GM21723 (cell line): ENCODE measurements at regions not wholly inside any gene's neighbourhood (a gene's known extent, or its start where the extent isn't known, plus 50 kb on each side); places are given as distances from the start of the nearest gene placed in this dataset.
"Not testable (repeated sequence)": the region's sequence is repeated elsewhere in the genome, so short reads cannot be mapped to it uniquely, and the experiment has no call there.

ENCODE experiments used
- ATAC-seq: cut with Tn5 transposase; IDR thresholded peaks from one replicate; pipeline ENCODE4 v1.9.1; 2021; ENCODE audit warnings: mild to moderate bottlenecking, moderate library complexity; ENCODE audit not compliant: unreplicated experiment

DNA sequence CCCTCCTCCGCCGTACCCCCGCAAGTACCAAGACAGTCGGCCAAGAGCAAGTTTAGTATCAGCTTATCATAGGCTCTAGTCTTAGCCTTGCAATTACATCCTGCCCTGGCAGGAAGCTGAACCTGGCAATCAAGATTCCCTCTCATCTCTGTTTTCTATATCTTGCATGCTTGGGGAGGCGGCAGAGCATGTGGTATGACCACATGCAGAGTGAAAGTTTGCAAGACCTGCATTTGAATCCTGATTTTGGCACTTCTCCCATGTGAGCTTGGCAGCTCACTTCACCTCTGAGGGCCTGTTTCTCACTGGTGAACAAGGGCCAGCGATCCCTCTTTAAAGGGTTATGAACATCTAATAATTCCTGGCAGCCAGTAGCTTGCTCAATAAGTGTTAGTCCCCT, 106.1 kb upstream of the FRMD4B start:
- ATAC-seq: no peak

DNA sequence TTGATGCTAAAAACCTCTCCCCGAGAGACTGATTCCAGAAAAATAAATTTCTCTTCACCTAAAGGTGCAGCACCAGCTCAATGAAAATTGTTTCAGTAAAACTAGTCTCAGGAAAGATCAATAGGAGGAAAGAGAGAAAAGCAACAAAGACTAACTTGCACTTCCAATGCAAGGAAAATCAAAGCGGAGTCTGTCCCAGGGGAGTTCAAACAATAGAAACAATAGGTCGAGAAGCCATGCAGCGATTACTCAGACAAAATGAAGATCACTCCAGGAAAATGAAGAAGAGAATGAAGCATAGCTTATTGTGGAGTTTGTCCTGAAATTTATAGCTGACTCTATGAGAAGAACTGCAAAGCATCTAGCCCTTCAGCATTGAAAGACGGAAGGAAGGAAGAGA, 105.1 kb upstream of the FRMD4B start:
- no peak for ATAC-seq

DNA sequence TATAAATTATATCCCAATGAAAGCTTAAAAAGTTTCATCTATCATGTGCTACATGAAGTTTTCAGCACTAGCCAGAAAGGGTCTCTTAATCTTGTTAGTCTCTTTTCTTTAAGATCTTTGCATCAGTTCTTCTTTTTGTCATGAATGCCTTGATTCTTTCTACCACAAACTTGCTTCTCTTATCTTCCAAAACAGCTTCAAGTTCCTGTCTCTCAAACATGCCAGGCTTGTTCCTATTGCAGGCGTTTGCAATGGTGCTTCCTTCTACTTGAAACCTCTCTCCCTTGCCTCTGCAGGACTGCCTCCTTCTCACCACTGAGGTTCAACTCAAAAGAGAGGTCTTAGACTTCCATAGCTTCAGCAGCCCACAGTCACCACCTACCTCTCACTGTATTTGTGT, 104.3 kb upstream of the FRMD4B start:
- ATAC-seq: no peak

DNA sequence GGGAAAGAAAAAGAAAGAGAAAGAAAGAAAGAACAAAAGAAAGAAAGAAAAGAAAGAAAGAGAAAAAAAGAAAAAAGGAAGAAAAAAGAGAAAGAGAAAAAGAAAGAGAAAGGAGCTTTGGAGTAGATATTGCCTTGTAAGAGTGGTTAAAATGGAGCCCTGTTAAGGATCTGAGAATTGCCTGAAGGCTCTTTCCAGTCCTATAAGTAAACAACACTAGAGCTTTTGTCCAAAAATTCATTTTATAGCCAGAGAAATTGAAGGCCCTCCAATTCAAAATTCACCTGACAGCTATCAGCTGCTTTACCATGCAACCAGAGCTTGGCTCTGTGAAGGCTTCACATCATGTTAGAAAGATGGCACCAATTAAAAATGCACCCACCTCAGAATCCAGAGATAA, 102.1 kb upstream of the FRMD4B start:
- ATAC-seq: no peak

DNA sequence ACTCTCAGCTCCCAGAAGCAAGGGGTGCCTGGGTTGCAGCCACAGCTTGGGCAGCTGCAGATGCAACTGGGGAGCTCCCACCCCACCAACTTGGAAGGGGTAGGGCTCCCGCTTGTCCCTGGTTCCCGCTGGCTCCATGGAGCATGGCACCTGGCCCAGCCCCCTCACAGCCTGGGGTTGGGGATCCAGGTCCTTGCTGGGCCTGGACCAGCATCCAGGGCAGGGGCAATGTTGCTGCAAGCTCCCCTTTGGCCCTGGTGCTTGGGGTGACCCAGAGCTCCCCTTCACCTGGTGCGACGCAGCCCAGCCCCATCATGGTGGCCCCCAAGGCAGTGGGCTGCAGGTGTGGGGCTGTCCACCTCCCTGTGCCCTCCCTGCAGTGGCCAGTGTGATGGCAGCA, 99.6 kb upstream of the FRMD4B start:
- ATAC-seq: no peak

DNA sequence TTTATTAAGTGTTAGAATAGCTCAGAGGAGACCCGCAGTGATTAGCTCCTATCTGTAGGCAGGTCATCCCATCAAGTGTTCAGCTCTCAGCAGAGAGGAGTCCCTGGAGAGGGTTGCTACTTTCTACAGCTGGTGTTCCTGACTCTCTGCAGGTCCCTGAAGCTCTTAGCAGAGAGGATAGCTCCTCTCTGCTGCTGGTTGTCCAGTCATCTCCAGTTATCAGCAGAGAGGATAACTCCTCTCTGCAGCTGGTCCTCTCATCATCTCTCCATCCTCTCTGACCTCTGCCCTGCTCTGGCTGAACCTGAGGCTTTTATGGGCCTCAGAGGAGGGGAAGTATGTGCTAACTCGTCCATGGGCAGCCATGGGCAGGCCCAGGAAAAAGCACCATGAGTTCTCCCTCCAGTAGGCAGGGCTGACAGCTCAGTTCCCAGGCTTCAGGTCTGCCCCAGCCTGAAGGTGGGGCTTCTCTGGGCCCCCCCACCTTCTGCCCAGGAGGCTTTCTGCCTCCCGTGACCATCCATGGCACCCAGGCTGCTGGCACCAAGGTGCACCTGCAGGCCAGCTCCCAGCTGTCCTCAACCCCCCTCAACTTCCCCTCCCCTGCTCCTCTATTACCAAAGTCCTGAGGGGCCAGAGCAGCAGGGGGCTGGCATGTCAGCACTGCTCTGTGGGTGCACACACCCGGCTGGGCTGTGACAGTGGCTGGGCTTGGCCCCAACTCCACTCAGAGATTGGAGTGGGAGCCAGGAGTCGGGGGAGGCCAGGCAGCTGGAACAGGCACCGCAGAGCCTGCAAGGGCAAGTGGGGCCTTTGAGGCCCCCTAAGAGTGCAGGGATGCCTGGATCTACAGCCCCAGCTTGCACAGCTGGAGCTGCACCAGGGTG, 98.9 kb upstream of the FRMD4B start:
- no peak for ATAC-seq

DNA sequence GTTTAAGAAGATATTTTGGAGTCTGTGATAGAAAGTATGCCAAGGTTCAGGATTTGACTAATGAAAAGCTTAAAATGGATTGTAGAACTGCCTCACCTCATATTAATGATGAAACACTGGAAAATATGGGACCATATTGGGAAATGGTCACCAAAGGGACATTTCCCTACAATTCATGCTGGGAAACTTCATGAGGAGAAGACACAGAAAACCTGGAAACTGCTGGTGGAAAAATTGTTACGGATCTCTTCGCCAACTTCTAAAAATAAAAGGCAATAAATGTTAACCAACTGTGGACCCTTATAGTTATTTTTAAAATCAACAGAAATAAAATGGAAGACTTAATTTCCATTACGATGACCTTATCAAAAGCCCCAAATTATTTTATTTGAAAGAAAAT, 97.6 kb upstream of the FRMD4B start:
- no peak for ATAC-seq

DNA sequence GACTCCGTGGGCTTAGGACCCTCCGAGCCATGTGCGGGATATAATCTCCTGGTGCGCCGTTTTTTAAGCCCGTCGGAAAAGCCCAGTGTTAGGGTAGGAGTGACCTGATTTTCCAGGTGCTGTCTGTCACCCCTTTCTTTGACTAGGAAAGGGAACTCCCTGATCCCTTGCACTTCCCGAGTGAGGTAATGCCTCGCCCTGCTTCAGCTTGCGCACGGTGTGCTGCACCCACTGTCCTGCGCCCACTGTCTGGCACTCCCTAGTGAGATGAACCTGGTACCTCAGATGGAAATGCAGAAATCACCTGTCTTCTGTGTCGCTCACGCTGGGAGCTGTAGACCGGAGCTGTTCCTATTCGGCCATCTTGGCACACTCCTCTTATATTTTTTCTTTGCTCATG, 95.1 kb upstream of the FRMD4B start:
- ATAC-seq: not testable (repeated sequence)

DNA sequence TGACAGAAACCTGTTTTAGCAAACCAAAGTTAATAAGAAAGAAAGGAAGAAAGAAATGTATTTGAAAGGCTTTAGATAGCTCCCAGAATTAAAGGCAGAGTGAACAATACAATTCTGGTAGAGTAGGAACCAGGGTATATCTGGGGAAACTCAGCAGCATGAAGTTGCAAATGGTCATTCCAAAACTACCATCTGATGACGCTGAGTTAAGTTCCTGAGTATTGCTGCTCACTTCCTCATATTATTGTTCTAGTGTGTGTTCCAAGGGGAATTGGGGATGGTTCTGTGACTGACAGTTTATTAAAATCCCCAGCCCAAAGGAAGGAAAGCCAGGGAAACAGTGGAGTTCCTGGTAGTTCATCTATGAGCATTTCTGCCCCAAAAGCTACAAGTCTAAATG, 88.3 kb upstream of the FRMD4B start:
- ATAC-seq: no peak

DNA sequence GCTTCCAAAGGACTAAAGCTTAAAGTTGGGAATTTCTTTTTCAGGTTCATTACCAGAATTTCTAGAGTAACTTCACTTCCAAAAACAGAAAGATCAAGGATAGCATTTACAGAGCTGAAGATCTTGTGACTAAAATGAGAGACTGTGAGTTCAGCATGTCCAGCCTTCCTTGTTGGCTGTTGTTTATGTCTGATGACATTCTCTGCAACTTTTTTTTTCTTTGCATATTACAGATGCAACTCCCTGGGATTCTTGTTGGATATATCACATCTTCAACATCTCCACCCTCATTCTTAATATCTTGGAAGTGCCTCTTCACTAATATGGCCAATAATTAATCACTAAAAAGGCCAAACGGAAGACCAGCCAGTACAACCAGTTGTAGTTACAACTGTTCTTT, 86.2 kb upstream of the FRMD4B start:
- ATAC-seq: no peak

DNA sequence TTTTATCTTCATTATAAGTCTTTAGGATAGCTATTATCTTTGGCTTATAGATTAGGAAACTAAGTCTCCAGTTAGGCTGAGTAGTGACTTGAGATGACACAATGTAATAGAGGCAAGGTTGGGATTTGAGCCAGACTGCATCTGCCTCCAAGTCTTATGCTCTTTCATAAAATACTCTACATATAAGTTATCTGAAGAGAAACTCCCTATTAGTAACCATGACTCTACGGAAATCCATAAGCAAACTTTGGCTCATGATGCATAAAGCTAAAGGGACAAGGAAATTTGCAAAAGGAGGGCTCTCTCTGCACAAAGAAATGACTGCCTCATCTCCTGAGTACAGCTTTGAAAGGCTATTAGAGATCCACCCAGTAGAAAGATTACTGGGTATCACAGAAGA, 77.6 kb upstream of the FRMD4B start:
- ATAC-seq: no peak

DNA sequence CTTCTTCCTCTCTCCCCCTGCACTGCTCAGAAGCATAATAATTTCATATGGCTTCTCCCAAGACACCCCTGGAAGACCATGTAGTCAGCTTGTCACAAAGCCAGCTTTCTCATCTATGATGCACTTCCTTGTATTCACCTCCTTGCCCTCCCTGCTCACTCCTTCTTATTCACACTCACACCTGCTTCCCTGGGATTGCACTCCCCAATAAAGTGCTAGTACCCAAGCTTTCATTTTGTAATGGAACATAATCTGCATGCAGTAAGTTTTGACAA, 76.9 kb upstream of the FRMD4B start:
- ATAC-seq: no peak

DNA sequence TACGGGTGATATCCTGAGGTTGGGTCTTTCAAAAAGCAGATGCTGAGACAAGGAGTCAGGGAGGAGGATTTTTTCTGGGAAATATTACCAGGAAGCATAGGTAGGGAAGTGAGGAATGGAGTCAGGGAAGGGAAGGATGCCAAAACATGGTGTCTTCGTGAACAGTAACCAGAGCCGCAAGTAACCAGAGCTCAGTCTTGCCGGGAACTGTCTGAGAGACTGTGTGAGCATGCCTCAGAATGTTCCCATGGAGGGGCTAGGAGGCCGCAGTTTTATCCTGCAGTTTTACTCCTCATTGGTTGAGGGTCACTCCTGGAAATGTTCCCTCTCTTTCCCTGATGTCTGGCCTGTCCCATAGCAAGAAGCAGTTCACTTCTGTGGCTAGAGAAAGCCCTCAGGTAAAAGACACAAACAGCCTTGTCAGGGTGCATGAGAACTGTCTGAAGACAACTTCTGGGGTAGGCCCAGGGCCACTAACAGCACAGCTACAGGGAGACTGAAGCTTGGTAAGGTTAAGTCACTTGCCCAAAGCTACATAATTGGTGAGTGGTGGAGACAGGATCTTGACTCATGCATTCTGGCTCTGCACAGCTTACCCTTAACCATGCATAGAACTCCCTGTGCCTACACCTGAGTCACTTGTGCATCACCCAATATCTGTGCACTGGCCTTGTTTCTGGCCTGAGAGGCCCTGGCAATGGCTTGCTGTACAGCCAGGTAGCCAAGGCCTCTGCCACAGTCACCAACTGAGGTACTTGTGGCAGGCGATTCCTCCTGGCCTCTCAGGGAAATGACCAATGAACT, 76.3 kb upstream of the FRMD4B start:
- ATAC-seq: no peak

DNA sequence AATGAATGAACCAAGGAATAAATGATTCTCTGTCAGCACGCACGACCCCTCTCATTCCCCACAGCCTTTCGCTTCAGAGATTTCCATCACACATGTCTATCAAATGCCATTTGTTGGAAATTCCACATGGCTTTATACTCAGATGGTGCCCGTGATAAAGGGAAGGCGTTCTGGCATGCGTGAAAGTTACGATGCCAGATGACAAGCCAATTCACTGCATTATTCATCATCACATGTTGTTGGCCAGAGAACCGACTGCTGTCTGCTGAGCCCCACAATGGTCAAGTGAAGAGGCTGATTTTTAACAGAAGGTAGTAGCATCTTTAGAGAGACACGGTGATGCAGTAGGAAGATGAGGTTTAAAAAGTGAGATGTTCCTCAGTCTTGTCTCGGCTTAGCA, 74.1 kb upstream of the FRMD4B start:
- ATAC-seq: no peak

DNA sequence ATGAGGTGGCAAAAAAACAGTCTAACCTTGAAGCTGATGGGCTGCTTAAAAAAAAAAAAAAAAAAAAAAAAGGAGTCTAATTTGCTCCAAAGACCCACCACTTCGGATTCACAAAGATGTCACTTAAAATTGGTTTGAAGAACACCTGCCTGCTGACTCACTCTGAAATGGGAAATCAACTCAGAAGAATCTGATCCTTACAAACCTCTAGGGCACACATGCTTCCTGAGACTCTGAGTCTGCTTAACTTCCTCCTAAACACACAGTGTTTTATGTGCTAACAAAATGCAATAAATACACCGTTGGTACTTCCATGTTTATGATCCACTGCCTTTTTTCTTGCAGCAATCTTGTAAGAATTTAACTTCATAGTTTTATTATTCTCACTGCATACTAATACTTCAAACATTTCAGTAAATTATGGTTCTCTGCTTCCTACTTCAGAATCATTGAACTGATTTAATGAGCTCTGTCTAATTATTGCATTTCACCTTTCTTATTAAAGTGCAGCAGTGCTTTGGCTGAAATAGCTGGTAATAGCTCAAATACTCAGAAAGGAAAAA, 73.0 kb upstream of the FRMD4B start:
- no peak for ATAC-seq

DNA sequence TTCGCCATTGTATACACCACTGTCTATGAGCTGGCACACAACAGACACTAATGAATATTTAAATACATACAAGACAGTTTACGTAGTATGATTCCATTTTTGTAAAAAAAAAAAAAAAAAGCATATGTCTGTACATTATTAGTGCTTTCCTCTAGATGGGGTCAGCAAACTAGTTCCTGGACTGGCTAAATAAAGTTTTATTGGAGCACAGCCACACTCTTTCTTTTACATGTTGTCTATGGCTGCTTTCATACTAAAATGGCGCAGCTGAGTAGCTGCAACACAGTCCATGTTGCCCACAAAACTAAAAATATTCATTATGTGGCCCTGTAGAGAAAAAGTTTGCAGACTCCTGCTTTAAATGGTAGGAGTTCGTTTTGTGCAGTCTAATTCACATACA, 70.7 kb upstream of the FRMD4B start:
- no peak for ATAC-seq

DNA sequence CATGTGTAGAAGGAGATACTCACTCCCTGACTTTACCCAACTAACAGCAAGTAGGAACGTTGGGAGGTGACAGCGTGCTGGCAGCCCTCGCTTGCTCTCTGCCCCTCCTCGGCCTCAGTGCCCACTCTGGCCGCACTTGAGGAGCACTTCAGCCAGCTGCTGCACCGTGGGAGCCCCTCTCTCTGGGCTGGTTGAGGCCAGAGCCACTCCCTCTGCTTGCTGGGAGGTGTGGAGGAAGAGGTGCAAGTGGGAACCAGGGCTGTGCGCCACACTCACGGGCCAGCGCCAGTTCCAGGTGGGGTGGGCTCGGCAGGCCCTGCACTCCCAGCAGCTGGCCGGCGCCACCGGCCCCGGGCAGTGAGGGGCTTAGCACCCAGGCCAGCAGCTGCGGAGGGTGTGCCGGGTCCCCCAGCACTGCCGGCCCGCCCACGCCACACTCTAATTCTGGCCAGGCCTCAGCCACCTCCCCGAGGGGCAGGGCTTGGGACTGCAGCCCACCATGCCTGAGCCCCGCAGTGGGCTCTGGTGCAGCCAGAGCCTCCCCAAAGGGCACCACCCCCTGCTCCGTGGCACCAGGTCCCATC, 68.4 kb upstream of the FRMD4B start:
- ATAC-seq: no peak

DNA sequence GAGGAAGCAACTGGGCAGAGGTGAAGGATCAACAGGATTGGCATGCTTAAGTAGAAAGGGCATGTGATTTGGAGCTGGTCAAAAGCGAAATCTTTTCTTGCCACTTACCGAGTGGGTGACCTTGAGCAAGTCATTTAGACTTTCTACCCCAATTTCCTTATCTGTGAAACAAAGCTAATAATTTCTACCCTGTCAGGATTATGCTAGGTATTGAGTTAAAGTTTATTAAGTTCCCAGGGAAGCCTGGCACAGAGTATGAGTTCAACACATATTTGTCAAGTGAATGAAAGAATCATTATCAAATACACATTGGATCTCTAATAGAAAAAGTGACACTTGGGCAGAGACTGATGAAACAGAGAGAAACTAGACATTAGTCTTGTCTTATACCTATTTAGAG, 66.4 kb upstream of the FRMD4B start:
- no peak for ATAC-seq

DNA sequence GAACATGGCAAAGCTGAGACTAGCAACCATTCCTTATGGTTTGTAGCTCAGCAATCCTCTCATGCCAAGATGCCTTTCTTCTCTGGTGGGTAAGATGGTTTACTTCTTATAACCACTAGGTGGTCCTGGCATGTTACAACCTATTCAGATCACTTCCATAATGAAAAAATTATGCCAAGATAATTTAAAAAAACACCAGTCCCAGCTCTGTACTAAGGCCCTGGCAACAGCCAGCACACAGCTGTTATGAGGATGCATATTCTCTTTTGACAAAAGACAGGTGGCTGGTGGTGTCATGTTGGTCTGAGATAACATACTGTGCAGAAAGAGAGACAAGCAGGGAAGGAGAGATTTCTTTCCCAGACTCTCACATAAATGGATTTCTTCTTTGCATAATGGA, 65.7 kb upstream of the FRMD4B start:
- no peak for ATAC-seq

DNA sequence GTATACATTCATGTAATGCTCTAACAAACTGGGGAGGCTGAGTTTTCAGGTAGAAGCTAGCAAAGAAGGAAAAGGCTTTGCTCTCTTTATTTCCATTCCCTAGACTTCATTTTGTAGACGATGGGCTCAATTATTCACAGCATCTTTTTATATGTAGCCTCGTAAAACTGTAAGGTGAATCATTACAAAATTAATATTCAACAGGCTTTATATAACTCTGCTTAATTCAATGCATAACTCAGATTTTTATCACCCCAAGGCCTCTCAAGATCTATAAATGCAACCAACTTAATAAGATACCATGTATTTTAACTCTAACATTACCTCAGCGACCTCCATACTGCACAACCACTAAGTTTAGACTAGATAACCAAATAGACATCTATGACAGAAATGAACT, 63.0 kb upstream of the FRMD4B start:
- no peak for ATAC-seq

DNA sequence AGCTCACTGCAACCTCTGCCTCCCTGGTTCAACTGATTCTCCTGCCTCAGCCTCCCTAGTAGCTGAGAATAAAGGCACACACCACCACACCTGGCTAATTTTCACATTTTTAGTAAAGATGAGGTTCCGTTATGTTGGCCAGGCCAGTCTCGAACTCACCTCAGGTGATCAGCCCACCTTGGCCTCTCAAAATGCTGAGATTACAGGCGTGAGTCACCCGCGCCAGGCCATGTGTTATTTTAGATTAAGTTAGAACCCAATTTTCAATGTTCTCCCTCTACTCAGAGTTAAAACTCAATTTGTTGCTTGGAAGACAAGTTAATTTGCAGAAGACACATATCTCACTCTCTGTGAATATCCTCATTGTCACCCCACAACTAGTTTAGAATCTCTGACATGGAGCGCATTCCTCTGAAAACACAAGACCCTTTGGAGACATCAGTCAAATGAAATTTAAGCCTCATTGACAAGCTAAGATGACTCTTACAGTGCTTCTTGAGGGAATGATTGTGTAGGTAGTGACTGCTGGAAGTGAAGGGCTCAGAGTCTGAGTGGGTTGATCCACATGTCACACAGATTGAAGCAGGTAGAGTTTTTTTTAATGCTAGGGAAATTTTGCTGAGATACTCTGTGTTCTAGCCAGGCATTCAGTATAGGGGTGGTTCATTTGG, 60.6 kb upstream of the FRMD4B start:
- no peak for ATAC-seq
